HepG2 (cell line): ENCODE measurements at regions not wholly inside any gene's neighbourhood (a gene's known extent, or its start where the extent isn't known, plus 50 kb on each side); places are given as distances from the start of the nearest gene placed in this dataset.

Source experiments
- ATAC-seq: fragments of 200-7000 bp; cut with Tn5 transposase; 3 replicates; pipeline ENCODE4 v1.9.1; 2020; ENCODE audit warnings: mild to moderate bottlenecking, moderate library complexity
- BruUV-seq: library from RNA; stranded (reverse); fragments of 400-500 nt; replicated peaks from 2 replicates; lab custom pipeline; 2021; lab: Mats Ljungman, UMichigan
- CTCF ChIA-PET: fragments of 300-600 bp; formaldehyde crosslinking; extraction: SDS; loops from one replicate; lab custom pipeline; 2021; ENCODE audit warnings: low total read pairs, inconsistent platforms, low intra/inter-chr PET ratio; lab: Yijun Ruan, JAX
- POLR2A ChIA-PET: fragments of 350-600 bp; sonication (Branson Sonifier 250); formaldehyde crosslinking; loops from one replicate; lab custom pipeline; 2020; ENCODE audit warnings: antibody characterized with exemption, inconsistent platforms; lab: Yijun Ruan, JAX
- DNase-seq: peaks from one replicate; pipeline ENCODE4 v3.0.0-alpha.2; 2015; ENCODE audit warnings: low spot score
- FAIRE-seq: peaks from 3 replicates; lab custom pipeline; 2011; peaks lifted over from hg19 to GRCh38; lab: Jason Lieb, UNC
- H2AFZ ChIP-seq: one replicate; pipeline ENCODE4 v1.6.1; 2011; ENCODE audit warnings: low read length, inconsistent platforms
- H3K27ac ChIP-seq: fragments of 300-600 bp; 3 replicates; pipeline ENCODE4 v1.8.0; 2011; ENCODE audit warnings: mixed run types, mild to moderate bottlenecking, mixed read lengths, low read length, inconsistent platforms; ENCODE audit not compliant: insufficient read depth; ENCODE audit errors: extremely low read length
- H3K27me3 ChIP-seq, 2 experiments: fragments of 200-600 bp in 1 of 2; 2 replicates in 1 of 2; 3 replicates in 1 of 2; pipeline versions ENCODE4 v1.6.0 to v1.8.0; 2011; ENCODE audit warnings: low read length in 2 of 2, mild to moderate bottlenecking in 2 of 2, moderate library complexity in 2 of 2, inconsistent platforms in 1 of 2; ENCODE audit not compliant: insufficient read depth in 2 of 2, control insufficient read depth in 1 of 2
- H3K36me3 ChIP-seq, 2 experiments: fragments of 200-600 bp in 1 of 2; replicated peaks in 1 of 2; 2 replicates in 1 of 2; 3 replicates in 1 of 2; pipeline versions ENCODE4 v1.5.1 to v1.8.0; 2011; ENCODE audit warnings: low read length in 2 of 2, inconsistent platforms in 1 of 2; ENCODE audit not compliant: insufficient read depth in 2 of 2, control insufficient read depth in 1 of 2
- H3K4me1 ChIP-seq: 2 replicates; pipeline ENCODE4 v1.5.1; 2012; ENCODE audit warnings: low read length, inconsistent platforms; ENCODE audit not compliant: insufficient read depth
- H3K4me2 ChIP-seq: 2 replicates; pipeline ENCODE4 v1.6.0; 2011; ENCODE audit warnings: low read depth, low read length, inconsistent platforms
- H3K4me3 ChIP-seq, 3 experiments: fragments of 200-600 bp in 1 of 3; sonication (generic), shearing (Covaris generic) in 1 of 3; replicated peaks in 1 of 3; 2 replicates each; pipeline ENCODE4 v1.5.1; 2011 to 2016; ENCODE audit warnings: low read length in 3 of 3, inconsistent platforms in 2 of 3, low read depth in 2 of 3, mild to moderate bottlenecking in 2 of 3, control low read depth in 1 of 3, mixed read lengths in 1 of 3; ENCODE audit not compliant: insufficient read depth in 1 of 3
- H3K79me2 ChIP-seq: one replicate; pipeline ENCODE4 v1.6.1; 2011; ENCODE audit warnings: low read length, inconsistent platforms; ENCODE audit not compliant: insufficient read depth
- H3K9ac ChIP-seq: 2 replicates; pipeline ENCODE4 v1.6.0; 2011; ENCODE audit warnings: mild to moderate bottlenecking, low read depth, low read length, inconsistent platforms; ENCODE audit not compliant: insufficient read depth
- H3K9me3 ChIP-seq: 2 replicates; pipeline ENCODE4 v1.5.1; 2012; ENCODE audit warnings: mild to moderate bottlenecking, low read length
- H4K20me1 ChIP-seq: 2 replicates; pipeline ENCODE4 v1.6.0; 2011; ENCODE audit warnings: inconsistent platforms, mild to moderate bottlenecking, low read length, moderate library complexity; ENCODE audit not compliant: insufficient read depth
- AKAP8 ChIP-seq: sonication (generic); formaldehyde crosslinking; IDR thresholded peaks from 2 replicates; pipeline ENCODE4 v1.5.1; 2020; ENCODE audit warnings: mild to moderate bottlenecking, missing genetic modification reagents
- HMG20B ChIP-seq: conservative IDR thresholded peaks from 2 replicates; pipeline ENCODE4 v1.6.1; 2016; ENCODE audit warnings: missing genetic modification reagents, missing compliant biosample characterization
- NPAS2 ChIP-seq: sonication (generic); formaldehyde crosslinking; IDR thresholded peaks from 2 replicates; pipeline ENCODE4 v1.8.0; 2022; ENCODE audit warnings: mild to moderate bottlenecking, missing genetic modification reagents, borderline replicate concordance
- PHF8 ChIP-seq: sonication (generic); formaldehyde crosslinking; IDR thresholded peaks from 2 replicates; pipeline ENCODE4 v1.5.0; 2020; ENCODE audit warnings: missing genetic modification reagents
- SPEN ChIP-seq: sonication (generic); formaldehyde crosslinking; IDR thresholded peaks from 2 replicates; pipeline ENCODE4 v1.5.1; 2020; ENCODE audit warnings: low read depth, mild to moderate bottlenecking, missing genetic modification reagents
- TBX3 ChIP-seq: fragments of 450-650 bp; IDR thresholded peaks from 2 replicates; pipeline ENCODE4 v1.6.1; 2017; ENCODE audit warnings: antibody characterized with exemption, mild to moderate bottlenecking, inconsistent platforms, borderline replicate concordance
- ZFP82 ChIP-seq: sonication (generic); formaldehyde crosslinking; IDR thresholded peaks from 2 replicates; pipeline ENCODE4 v1.5.1; 2020; ENCODE audit warnings: mild to moderate bottlenecking, missing genetic modification reagents, borderline replicate concordance
- ZMYM4 ChIP-seq: sonication (generic); formaldehyde crosslinking; IDR thresholded peaks from 2 replicates; pipeline ENCODE4 v1.8.1; 2023; ENCODE audit warnings: mild to moderate bottlenecking, missing genetic modification reagents
- ZNF143 ChIP-seq: sonication (generic); formaldehyde crosslinking; IDR thresholded peaks from 2 replicates; pipeline ENCODE4 v1.4.0; 2020; ENCODE audit warnings: missing genetic modification reagents
- ZNF292 ChIP-seq: sonication (generic); formaldehyde crosslinking; IDR thresholded peaks from 2 replicates; pipeline ENCODE4 v1.8.1; 2022; ENCODE audit warnings: mild to moderate bottlenecking, low read depth, missing genetic modification reagents, borderline replicate concordance
- ZNF367 ChIP-seq: sonication (generic); formaldehyde crosslinking; IDR thresholded peaks from 2 replicates; pipeline ENCODE4 v1.4.0; 2020; ENCODE audit warnings: missing genetic modification reagents, borderline replicate concordance
- WGBS: methylation state at CpG from one replicate; pipeline ENCODE4 v1.1.6; 2017; ENCODE audit warnings: low lambda C conversion rate; 5-methylcytosine and 5-hydroxymethylcytosine counted together
- in situ Hi-C: cut with HindIII; loops from 2 replicates; pipeline ENCODE4 v1.10.0; 2017; ENCODE audit warnings: low pct_unique_long_range_greater_than_20kb; ENCODE audit not compliant: extremely low pct_ligation_motif_present
- intact Hi-C: fragments of 100-400 bp; cut with micrococcal nuclease; formaldehyde crosslinking; loops from one replicate; pipeline ENCODE4 v1.10.0; 2022; ENCODE audit not compliant: unreplicated experiment
- TF ChIP-seq, protein P1 (sequence below): sonication (generic); formaldehyde crosslinking; IDR thresholded peaks from 2 replicates; pipeline ENCODE4 v1.5.0; 2020; ENCODE audit warnings: mild to moderate bottlenecking, missing genetic modification reagents, borderline replicate concordance

DNA sequence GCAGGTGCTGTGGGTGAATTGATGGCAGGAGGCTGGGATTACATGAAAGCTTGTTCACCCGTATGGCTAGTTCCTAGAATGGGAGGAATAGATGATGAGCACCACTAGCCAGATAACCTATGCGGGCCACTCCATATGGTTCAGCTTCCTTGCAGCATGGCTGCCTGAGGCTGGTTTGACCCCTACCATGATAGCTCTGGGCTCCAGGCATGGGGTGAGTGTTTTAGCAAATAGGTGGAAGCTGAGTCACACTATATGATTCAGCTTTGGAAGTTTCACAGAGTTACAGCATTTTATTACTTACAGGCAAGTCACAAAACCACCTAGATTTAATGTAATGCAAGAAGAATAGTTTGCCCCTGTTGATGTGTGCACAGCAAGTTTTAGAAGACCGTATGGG, 603.2 kb downstream of the STIM2 start:
- DNase-seq, result no peak
- 20% methylated on average over 2 of the region's 3 CpGs for WGBS
- BruUV-seq, result no TSS peak
- ChIA-PET CTCF (no interaction called here), POLR2A (no interaction called here)
- H3K4me3 ChIP-seq, result no peak overlapping the region
- H2AFZ ChIP-seq, result no peak overlapping the region
- H3K27ac ChIP-seq, result no peak overlapping the region
- H3K36me3 ChIP-seq, result no peaks in the 10 kb centered on the region
- H3K79me2 ChIP-seq, result no peaks in the 10 kb centered on the region
- H3K9me3 ChIP-seq, result peaks cover 7% of the 10 kb centered on the region; the same call in 1 of the 2 replicates
- no peak for FAIRE-seq
- in situ Hi-C loops, result no loop called here
- no peak for TF ChIP-seq SPEN (CRISPR knock-in tag)
- TF ChIP-seq ZNF143 (CRISPR knock-in tag), result no peak
- TF ChIP-seq ZNF292 (CRISPR knock-in tag), result no peak
- TF ChIP-seq AKAP8 (CRISPR knock-in tag), result no peak
- TF ChIP-seq, protein P1, sequence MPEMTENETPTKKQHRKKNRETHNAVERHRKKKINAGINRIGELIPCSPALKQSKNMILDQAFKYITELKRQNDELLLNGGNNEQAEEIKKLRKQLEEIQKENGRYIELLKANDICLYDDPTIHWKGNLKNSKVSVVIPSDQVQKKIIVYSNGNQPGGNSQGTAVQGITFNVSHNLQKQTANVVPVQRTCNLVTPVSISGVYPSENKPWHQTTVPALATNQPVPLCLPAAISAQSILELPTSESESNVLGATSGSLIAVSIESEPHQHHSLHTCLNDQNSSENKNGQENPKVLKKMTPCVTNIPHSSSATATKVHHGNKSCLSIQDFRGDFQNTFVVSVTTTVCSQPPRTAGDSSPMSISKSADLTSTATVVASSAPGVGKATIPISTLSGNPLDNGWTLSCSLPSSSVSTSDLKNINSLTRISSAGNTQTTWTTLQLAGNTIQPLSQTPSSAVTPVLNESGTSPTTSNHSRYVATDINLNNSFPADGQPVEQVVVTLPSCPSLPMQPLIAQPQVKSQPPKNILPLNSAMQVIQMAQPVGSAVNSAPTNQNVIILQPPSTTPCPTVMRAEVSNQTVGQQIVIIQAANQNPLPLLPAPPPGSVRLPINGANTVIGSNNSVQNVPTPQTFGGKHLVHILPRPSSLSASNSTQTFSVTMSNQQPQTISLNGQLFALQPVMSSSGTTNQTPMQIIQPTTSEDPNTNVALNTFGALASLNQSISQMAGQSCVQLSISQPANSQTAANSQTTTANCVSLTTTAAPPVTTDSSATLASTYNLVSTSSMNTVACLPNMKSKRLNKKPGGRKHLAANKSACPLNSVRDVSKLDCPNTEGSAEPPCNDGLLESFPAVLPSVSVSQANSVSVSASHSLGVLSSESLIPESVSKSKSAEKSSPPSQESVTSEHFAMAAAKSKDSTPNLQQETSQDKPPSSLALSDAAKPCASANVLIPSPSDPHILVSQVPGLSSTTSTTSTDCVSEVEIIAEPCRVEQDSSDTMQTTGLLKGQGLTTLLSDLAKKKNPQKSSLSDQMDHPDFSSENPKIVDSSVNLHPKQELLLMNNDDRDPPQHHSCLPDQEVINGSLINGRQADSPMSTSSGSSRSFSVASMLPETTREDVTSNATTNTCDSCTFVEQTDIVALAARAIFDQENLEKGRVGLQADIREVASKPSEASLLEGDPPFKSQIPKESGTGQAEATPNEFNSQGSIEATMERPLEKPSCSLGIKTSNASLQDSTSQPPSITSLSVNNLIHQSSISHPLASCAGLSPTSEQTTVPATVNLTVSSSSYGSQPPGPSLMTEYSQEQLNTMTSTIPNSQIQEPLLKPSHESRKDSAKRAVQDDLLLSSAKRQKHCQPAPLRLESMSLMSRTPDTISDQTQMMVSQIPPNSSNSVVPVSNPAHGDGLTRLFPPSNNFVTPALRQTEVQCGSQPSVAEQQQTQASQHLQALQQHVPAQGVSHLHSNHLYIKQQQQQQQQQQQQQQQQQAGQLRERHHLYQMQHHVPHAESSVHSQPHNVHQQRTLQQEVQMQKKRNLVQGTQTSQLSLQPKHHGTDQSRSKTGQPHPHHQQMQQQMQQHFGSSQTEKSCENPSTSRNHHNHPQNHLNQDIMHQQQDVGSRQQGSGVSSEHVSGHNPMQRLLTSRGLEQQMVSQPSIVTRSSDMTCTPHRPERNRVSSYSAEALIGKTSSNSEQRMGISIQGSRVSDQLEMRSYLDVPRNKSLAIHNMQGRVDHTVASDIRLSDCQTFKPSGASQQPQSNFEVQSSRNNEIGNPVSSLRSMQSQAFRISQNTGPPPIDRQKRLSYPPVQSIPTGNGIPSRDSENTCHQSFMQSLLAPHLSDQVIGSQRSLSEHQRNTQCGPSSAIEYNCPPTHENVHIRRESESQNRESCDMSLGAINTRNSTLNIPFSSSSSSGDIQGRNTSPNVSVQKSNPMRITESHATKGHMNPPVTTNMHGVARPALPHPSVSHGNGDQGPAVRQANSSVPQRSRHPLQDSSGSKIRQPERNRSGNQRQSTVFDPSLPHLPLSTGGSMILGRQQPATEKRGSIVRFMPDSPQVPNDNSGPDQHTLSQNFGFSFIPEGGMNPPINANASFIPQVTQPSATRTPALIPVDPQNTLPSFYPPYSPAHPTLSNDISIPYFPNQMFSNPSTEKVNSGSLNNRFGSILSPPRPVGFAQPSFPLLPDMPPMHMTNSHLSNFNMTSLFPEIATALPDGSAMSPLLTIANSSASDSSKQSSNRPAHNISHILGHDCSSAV, result no peak
- no peak for TF ChIP-seq ZFP82 (CRISPR knock-in tag)
- TF ChIP-seq HMG20B, result no peak
- no peak for TF ChIP-seq ZNF367 (CRISPR knock-in tag)
- no peak for TF ChIP-seq NPAS2 (CRISPR knock-in tag)
- TF ChIP-seq PHF8 (CRISPR knock-in tag), result no peak
- no peak for TF ChIP-seq ZMYM4
- TF ChIP-seq TBX3, result no peak
- TF ChIP-seq, all 625 proteins: peak for 0
- ATAC-seq, result no peak
- Histone ChIP-seq H3K4me2 (no peak overlapping the region), H3K27me3 (no peaks in the 10 kb centered on the region), H3K4me1 (no peaks in the 10 kb centered on the region), H4K20me1 (no peaks in the 10 kb centered on the region), H3K9ac (no peak overlapping the region)
- intact Hi-C loops, result no loop called here
